ENCODE measurements at regions not wholly inside any gene's neighbourhood (a gene's known extent, or its start where the extent isn't known, plus 50 kb on each side); places are given as distances from the start of the nearest gene placed in this dataset.

GRCh38 chr17:12242345-12242954, 221.8 kb downstream of the MAP2K4 start:
- Histone ChIP-seq H3K9me3 (no peaks in the 10 kb centered on the region), H3K4me3 (no peak overlapping the region), H3K27me3 (no peaks in the 10 kb centered on the region), H3K4me1 (no peaks in the 10 kb centered on the region), H3K36me3 (replicated peaks in 1 of 2; ENCODE audit: insufficient read depth in 1 of 2, low read depth in 2 of 2) (no peaks in the 10 kb centered on the region), H3K27ac (no peak overlapping the region)
- no peak for TF ChIP-seq POLR2A (IDR thresholded peaks at IDR 0.05)
- TF ChIP-seq CTCF (IDR thresholded peaks at IDR 0.05) = no peak
- 59 to 69% methylated on average over 9 of the region's 9 CpGs for whole genome bisulfite sequencing, 2 donors
- peak in 1 of 4 donors; percentile 4 for DNase-seq
- ATAC-seq = no peak
- intact Hi-C loops (cut with DNase I) = no loop called here

- H3K4me3 ChIP-seq = no peak overlapping the region
- H3K36me3 ChIP-seq (replicated peaks in 1 of 2; ENCODE audit: insufficient read depth in 1 of 2, low read depth in 2 of 2) = no peaks in the 10 kb centered on the region
- H3K4me1 ChIP-seq = no peaks in the 10 kb centered on the region
- TF ChIP-seq POLR2A (IDR thresholded peaks at IDR 0.05) = no peak
- H3K27ac ChIP-seq = no peak overlapping the region
- no peak for ATAC-seq
- 59 to 67% methylated on average over 2 of the region's 2 CpGs for WGBS, 2 donors
- no peaks in the 10 kb centered on the region for H3K9me3 ChIP-seq
- H3K27me3 ChIP-seq = no peaks in the 10 kb centered on the region
- intact Hi-C loops (cut with DNase I) = no loop called here
- no peak for DNase-seq
Observed at GRCh38 chr17:12247761-12248160, 227.1 kb downstream of the MAP2K4 start.

- ATAC-seq (no peak), DNase-seq (no peak)
- Histone ChIP-seq H3K27me3 (no peaks in the 10 kb centered on the region), H3K4me3 (no peak overlapping the region), H3K27ac (no peak overlapping the region), H3K9me3 (no peaks in the 10 kb centered on the region), H3K4me1 (no peaks in the 10 kb centered on the region), H3K36me3 (replicated peaks in 1 of 2; ENCODE audit: insufficient read depth in 1 of 2, low read depth in 2 of 2) (no peaks in the 10 kb centered on the region)
- TF ChIP-seq POLR2A (IDR thresholded peaks at IDR 0.05) (no peak), CTCF (IDR thresholded peaks at IDR 0.05) (no peak)
- intact Hi-C loops (cut with DNase I) = no loop called here
- 71 to 81% methylated on average over 4 of the region's 4 CpGs for WGBS, 2 donors
Observed at GRCh38 chr17:12250973-12251372, 230.3 kb downstream of the MAP2K4 start.

- no peak for ATAC-seq
- Histone ChIP-seq H3K4me3 (no peak overlapping the region), H3K4me1 (no peaks in the 10 kb centered on the region), H3K27ac (no peak overlapping the region), H3K27me3 (no peaks in the 10 kb centered on the region), H3K36me3 (replicated peaks in 1 of 2; ENCODE audit: insufficient read depth in 1 of 2, low read depth in 2 of 2) (no peaks in the 10 kb centered on the region), H3K9me3 (no peaks in the 10 kb centered on the region)
- WGBS, 2 donors = 32 to 42% methylated on average over 6 of the region's 6 CpGs
- no peak for TF ChIP-seq POLR2A (IDR thresholded peaks at IDR 0.05)
- TF ChIP-seq CTCF (IDR thresholded peaks at IDR 0.05) = no peak
- DNase-seq = no peak
- intact Hi-C loops (cut with DNase I) = no loop called here
Observed at GRCh38 chr17:12252462-12252861, 231.8 kb downstream of the MAP2K4 start.

- intact Hi-C loops (cut with DNase I) = no loop called here
- ATAC-seq = no peak
Observed at GRCh38 chr17:12254460-12254859, 233.8 kb downstream of the MAP2K4 start.

More at GRCh38 chr17:12254460-12254859, 233.8 kb downstream of the MAP2K4 start:
- no peak for TF ChIP-seq CTCF (IDR thresholded peaks at IDR 0.05)
- no peak for TF ChIP-seq POLR2A (IDR thresholded peaks at IDR 0.05)
- Histone ChIP-seq H3K36me3 (replicated peaks in 1 of 2; ENCODE audit: insufficient read depth in 1 of 2, low read depth in 2 of 2) (no peaks in the 10 kb centered on the region), H3K4me3 (no peak overlapping the region), H3K9me3 (no peaks in the 10 kb centered on the region), H3K4me1 (no peaks in the 10 kb centered on the region), H3K27me3 (no peaks in the 10 kb centered on the region), H3K27ac (no peak overlapping the region)
- no peak for DNase-seq
- 60 to 70% methylated on average over 9 of the region's 9 CpGs for WGBS, 2 donors

All from body of pancreas (tissue), 4 donors.